Cardiac fibroblast (primary cell): ENCODE measurements at regions not wholly inside any gene's neighbourhood (a gene's known extent, or its start where the extent isn't known, plus 50 kb on each side); places are given as distances from the start of the nearest gene placed in this dataset.

Experiments
- DNase-seq, 2 donors: peaks; one replicate each; pipeline versions ENCODE4 v3.0.0 to v3.0.0-alpha.2; 2010; ENCODE audit warnings: low read depth in 2 of 2
- H3K4me3 ChIP-seq, 2 donors: replicated peaks in 1 of 2; 1 replicate in 1 of 2; 2 replicates in 1 of 2; pipeline ENCODE4 v1.5.1; 2011; ENCODE audit warnings: low read depth in 2 of 2, low read length in 2 of 2, mild to moderate bottlenecking in 2 of 2, moderate library complexity in 1 of 2
- TF ChIP-seq, protein P1 (sequence below): IDR thresholded peaks from one replicate; pipeline ENCODE4 v1.5.1; 2011; ENCODE audit warnings: low read depth, mild to moderate bottlenecking, low read length, inconsistent platforms

GRCh38 chr2:200041639-200042038, 86.3 kb downstream of the MAIP1 start:
- TF ChIP-seq, protein P1, sequence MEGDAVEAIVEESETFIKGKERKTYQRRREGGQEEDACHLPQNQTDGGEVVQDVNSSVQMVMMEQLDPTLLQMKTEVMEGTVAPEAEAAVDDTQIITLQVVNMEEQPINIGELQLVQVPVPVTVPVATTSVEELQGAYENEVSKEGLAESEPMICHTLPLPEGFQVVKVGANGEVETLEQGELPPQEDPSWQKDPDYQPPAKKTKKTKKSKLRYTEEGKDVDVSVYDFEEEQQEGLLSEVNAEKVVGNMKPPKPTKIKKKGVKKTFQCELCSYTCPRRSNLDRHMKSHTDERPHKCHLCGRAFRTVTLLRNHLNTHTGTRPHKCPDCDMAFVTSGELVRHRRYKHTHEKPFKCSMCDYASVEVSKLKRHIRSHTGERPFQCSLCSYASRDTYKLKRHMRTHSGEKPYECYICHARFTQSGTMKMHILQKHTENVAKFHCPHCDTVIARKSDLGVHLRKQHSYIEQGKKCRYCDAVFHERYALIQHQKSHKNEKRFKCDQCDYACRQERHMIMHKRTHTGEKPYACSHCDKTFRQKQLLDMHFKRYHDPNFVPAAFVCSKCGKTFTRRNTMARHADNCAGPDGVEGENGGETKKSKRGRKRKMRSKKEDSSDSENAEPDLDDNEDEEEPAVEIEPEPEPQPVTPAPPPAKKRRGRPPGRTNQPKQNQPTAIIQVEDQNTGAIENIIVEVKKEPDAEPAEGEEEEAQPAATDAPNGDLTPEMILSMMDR: no peak
- no peak for DNase-seq
- H3K4me3 ChIP-seq: no peak overlapping the region

DNA sequence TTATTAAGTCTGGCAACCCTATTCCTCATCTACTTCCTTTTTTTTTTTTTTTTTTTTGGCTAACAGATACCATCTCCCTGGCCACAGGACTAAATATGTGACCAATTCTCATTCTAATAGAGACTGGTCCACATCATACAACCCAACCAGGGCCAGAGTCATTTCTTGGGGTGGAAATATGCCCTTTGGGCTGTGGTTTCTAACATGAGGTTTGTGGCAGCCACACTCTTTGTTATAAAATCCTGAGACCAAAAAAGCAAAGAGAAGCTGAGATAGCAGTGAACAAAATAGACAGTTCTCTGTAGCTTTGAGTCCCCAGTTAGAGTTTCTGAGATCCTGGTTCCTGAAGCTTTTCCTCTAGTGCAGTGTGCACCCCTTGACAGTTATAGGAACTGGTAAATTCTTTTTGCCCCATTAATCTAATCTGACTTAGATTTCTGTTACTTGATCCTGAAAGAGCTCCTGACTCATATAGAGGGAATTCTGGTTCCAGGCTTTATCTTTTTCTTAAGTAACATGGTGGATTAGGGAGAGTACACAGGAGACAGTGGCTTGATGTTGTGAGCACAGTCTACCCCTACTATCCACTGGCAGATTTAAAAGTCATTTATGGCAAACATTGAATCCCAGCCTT, 86.8 kb downstream of the MAIP1 start:
- H3K4me3 ChIP-seq: no peak overlapping the region
- peak; percentile 33 to 54 for DNase-seq
- TF ChIP-seq, protein P1: no peak

DNA sequence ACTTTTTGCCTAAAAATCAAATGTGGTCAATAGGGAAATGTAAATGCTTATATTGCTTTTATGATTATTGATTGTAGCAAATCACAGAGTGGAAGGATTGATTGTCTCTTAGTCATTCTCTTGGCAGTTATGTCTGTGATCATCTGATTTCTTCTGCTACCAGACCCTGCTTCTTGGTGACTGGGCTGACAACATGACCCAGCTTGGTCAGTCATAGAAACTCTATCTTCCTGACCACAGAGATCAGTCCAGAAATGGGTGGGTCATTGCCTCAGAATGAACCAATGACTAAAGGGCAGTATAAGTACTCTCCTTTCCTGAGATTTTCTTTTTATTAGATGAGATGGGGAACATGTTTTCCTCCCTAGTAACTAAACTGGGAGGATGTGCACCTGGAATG, 87.6 kb downstream of the MAIP1 start:
- DNase-seq: peak; percentile 12 to 18
- H3K4me3 ChIP-seq: no peak overlapping the region
- TF ChIP-seq, protein P1: no peak

DNA sequence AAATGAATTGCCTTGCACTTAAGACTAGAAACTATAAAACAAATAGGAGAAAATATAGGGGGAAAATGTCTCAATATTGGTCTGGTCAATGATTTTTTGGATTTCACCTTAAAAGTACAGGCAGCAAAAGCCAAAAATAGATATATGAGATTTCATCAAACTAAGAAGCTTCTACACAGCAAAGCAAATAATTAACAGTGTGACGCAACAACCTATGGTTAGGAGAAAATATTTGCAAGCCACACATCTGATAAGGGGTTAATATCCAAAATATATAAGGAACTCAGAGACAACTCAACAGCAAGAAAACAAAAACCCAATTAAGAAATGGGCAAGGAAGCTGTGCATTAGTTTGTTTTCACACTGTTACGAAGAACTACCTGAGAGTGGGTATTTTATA, 89.1 kb downstream of the MAIP1 start:
- no peak for DNase-seq
- TF ChIP-seq, protein P1: no peak
- no peak overlapping the region for H3K4me3 ChIP-seq

DNA sequence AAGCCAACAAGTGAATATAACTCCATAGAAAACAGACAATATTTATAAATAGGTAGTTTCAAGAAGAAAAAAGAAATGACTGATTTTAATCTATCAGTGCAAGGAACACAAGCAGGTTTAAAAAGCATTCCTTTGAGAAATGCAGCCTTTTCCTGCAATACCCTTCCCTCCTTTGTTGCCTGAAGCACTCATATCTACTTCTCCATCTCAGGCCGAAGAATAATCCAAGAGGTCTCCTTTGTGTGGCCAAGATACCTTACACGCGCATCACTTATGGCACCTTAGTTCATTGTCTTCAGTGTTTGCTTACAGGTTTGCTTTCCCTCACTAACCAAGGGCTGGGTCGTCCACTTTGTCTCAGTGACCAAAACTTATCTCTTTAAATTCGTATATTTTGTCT, 93.0 kb downstream of the MAIP1 start:
- TF ChIP-seq, protein P1: no peak

GRCh38 chr2:200049086-200049485, 93.7 kb downstream of the MAIP1 start:
- TF ChIP-seq, protein P1: no peak
- DNase-seq: no peak
- H3K4me3 ChIP-seq: no peak overlapping the region

More for the DNA sequence above, 93.0 kb downstream of the MAIP1 start:
- DNase-seq: no peak
- H3K4me3 ChIP-seq: no peak overlapping the region
